Fibroblast of mammary gland (primary cell): ENCODE measurements at regions not wholly inside any gene's neighbourhood (a gene's known extent, or its start where the extent isn't known, plus 50 kb on each side); places are given as distances from the start of the nearest gene placed in this dataset.

ENCODE experiments used
- DNase-seq: peaks from one replicate; pipeline ENCODE4 v3.0.0-alpha.2; 2010; ENCODE audit warnings: low read depth
- H3K4me3 ChIP-seq: 2 replicates; pipeline ENCODE4 v1.5.1; 2011; ENCODE audit warnings: low read depth, mild to moderate bottlenecking, low read length, moderate library complexity; ENCODE audit not compliant: control insufficient read depth
- TF ChIP-seq, protein P1 (sequence below): conservative IDR thresholded peaks from 2 replicates; pipeline ENCODE4 v1.5.1; 2011; ENCODE audit warnings: low read depth, low read length, inconsistent platforms; ENCODE audit not compliant: control insufficient read depth, insufficient read depth

DNA sequence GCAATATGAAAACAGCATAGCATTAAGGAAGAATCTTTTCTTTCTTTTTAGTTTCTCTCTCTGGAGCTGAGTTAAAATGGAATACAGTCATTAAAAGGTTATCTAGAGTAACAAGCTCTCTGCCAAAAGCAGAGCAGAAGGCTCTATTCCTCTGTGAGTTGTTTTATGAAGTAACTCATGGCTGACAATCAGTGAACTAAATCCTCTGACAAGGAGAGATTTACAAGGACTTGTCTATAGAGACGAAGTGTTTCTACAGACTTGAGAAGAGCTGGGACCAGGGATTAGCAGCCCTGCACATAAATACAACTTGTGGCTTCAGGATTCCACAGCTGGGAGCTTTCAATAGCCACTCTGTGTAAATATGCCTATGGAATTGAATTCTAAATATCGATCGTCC, 192.5 kb upstream of the RAG2 start:
- no peak overlapping the region for H3K4me3 ChIP-seq
- TF ChIP-seq, protein P1, sequence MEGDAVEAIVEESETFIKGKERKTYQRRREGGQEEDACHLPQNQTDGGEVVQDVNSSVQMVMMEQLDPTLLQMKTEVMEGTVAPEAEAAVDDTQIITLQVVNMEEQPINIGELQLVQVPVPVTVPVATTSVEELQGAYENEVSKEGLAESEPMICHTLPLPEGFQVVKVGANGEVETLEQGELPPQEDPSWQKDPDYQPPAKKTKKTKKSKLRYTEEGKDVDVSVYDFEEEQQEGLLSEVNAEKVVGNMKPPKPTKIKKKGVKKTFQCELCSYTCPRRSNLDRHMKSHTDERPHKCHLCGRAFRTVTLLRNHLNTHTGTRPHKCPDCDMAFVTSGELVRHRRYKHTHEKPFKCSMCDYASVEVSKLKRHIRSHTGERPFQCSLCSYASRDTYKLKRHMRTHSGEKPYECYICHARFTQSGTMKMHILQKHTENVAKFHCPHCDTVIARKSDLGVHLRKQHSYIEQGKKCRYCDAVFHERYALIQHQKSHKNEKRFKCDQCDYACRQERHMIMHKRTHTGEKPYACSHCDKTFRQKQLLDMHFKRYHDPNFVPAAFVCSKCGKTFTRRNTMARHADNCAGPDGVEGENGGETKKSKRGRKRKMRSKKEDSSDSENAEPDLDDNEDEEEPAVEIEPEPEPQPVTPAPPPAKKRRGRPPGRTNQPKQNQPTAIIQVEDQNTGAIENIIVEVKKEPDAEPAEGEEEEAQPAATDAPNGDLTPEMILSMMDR = no peak
- no peak for DNase-seq

DNA sequence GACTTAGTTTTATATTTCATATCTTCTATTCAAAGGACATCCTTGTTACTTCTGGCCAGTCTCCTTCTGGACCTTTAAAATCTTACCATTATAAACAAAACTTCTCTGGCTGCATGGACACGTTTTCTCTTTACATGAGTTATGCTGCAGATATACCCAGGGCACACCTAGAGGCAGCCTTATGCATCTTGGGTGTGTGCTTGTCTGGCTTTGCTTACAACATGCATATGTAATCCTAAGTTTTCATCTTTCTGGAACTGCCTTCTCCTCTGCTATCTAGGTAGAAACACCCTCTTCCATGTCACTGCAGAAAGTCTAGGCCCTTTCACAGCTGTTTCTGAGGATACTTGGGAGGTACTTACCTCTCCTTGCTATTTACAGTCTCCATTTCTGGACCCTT, 185.8 kb upstream of the RAG2 start:
- H3K4me3 ChIP-seq = no peak overlapping the region
- TF ChIP-seq, protein P1 = no peak
- no peak for DNase-seq

DNA sequence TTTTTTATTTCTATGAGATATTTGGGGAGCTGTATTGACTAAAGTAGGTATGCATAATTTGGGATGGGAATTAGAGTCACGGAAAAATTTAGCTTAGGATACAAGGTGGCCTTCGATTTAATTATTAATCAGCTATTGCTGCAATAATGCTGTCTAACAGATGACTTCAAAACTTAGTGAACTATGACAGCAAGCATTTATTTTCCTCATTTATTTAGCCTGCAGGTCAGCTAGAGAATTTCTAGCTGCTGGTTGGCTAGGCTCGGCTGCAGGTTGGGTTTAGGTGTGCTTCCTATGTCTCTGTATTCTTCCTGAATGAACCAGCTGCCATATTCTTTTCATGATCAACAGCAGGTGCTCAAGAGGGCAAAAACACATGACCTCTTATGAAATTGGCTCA, 181.8 kb upstream of the RAG2 start:
- no peak for DNase-seq
- TF ChIP-seq, protein P1 = no peak
- H3K4me3 ChIP-seq = no peak overlapping the region

DNA sequence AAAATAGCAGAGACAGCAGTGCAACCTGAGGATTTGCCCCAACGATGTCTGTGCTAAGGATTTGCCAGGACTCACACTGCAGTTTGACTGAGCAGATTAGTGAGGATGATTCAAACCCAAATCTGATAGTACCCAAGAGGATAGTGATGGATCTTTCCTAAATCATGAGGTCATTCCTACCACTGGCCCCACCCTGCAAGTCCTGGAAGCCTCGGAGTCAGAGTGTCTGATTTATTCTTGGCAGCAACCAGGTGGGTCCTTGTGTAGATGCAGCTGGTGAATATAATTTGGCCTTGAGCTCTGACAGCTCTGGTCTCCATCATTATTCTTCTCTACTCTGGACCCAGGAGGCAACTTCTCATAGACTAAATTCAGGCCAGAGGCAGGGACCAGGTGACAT, 179.3 kb upstream of the RAG2 start:
- TF ChIP-seq, protein P1 = no peak
- no peak overlapping the region for H3K4me3 ChIP-seq
- peak; percentile 3 for DNase-seq

DNA sequence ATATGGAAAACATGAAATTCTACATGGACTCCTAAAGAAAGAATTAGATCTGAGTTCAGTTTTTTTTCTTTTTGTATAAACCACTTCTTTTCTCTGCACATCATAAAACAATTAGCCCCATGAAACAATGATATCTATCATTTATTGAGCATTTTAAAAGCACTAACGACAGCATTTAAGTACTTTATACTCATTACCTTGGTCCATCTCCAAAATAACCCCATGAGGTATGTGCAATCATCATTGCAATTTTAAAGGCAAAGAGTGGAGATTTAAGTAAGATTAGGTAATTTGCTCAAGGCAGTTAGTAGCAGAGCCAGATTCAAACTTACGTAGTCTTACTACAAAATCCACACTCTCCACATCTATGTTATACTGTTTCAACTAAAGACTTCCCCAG, 177.7 kb upstream of the RAG2 start:
- DNase-seq = no peak
- TF ChIP-seq, protein P1 = no peak
- no peak overlapping the region for H3K4me3 ChIP-seq

DNA sequence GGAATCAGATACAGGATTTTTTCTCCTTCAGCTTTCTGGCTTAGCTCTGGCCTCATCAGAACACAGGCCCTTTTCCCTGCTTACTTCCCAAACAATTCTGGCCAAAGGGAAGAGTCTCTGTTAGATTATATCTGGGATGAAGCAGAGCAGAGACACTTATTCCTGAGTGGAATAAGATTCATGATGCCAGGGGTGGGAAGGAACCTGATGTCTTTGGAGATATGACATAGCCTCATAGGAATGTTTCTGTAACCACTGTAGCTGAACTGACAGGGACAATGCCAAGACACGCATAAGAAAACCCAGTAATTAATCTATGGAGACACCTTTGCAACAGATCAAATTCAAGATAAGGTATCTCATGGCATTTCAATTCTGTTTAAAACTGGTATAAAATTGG, 177.1 kb upstream of the RAG2 start:
- TF ChIP-seq, protein P1 = no peak
- peak; percentile 18 for DNase-seq
- no peak overlapping the region for H3K4me3 ChIP-seq

DNA sequence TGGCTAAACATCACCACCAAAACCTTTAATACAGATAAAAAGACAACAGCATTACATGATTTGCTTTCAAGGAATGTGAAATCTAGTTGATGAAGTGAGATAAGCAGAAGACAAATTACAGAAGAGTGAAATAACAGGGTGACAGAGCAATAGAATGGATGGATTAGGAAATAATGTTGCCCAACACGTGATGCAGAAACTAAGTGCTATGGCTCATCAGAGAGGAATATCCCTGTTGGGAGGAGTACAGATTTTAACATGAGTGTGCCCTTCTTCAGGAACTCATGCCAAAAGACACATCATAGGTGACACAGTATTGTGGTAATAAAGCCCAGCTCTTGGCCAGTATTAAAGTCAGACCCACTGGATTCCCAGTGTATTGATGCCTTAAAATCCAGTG, 176.6 kb upstream of the RAG2 start:
- no peak overlapping the region for H3K4me3 ChIP-seq
- TF ChIP-seq, protein P1 = no peak
- peak; percentile 86 for DNase-seq
